ENCODE measurements at regions not wholly inside any gene's neighbourhood (a gene's known extent, or its start where the extent isn't known, plus 50 kb on each side); places are given as distances from the start of the nearest gene placed in this dataset.

DNA sequence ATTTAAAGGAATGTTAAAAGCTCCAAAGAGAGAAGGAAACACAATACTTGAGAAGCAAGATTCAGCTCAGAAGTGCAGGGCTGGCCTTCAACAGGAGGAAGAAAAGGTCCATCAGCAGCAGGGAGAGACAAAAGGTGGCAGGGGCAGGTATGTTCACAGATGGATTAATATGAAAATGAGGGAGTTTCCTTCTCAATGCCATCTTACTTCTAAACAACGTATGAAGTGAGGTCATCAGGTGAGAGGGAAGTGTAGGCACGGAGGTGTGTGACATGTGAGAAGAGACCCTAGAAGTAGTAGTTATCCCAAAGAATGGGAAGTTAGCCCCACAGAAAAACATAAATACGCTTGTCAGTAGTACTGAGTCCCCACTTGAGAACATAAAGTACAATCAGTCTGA lies 122.5 kb downstream of the CCER1 start:
- intact Hi-C loops (cut with DNase I) = no loop called here
- Histone ChIP-seq H3K4me1 (peaks cover 0 to 18% (median 5%) of the 10 kb centered on the region in 12 donors), H3K27me3 (no peaks in the 10 kb centered on the region), H3K27ac (no peak overlapping the region), H3K9me3 (no peaks in the 10 kb centered on the region), H3K4me3 (no peak overlapping the region), H3K36me3 (no peaks in the 10 kb centered on the region)
- ATAC-seq = no peak
- TF ChIP-seq POLR2A (IDR thresholded peaks at IDR 0.05) = no peak
- TF ChIP-seq, protein P1, sequence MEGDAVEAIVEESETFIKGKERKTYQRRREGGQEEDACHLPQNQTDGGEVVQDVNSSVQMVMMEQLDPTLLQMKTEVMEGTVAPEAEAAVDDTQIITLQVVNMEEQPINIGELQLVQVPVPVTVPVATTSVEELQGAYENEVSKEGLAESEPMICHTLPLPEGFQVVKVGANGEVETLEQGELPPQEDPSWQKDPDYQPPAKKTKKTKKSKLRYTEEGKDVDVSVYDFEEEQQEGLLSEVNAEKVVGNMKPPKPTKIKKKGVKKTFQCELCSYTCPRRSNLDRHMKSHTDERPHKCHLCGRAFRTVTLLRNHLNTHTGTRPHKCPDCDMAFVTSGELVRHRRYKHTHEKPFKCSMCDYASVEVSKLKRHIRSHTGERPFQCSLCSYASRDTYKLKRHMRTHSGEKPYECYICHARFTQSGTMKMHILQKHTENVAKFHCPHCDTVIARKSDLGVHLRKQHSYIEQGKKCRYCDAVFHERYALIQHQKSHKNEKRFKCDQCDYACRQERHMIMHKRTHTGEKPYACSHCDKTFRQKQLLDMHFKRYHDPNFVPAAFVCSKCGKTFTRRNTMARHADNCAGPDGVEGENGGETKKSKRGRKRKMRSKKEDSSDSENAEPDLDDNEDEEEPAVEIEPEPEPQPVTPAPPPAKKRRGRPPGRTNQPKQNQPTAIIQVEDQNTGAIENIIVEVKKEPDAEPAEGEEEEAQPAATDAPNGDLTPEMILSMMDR (IDR thresholded peaks at IDR 0.05) = no peak
- WGBS, 4 donors = 88 to 93% (median 91%) methylated on average over 3 of the region's 3 CpGs
- DNase-seq = no peak

DNA sequence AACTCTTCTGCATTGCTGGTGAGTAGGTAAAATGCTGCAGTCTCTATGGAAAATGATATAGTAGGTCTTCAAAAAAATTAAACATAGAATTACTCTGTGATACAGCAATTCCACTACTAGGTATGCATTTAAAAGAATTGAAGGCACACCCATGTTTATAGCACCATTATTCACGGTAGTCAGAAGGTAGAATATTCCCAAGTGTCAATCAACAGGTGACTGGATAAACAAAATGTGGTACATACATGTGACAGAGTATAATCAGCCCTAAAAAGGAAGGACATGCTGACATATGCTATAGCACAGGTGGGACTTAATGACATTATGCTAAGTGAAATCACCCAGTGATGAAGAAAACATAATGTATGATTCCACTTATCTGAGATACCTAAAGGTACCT lies 123.3 kb downstream of the CCER1 start:
- Histone ChIP-seq H3K36me3 (no peaks in the 10 kb centered on the region), H3K9me3 (no peaks in the 10 kb centered on the region), H3K27ac (no peak overlapping the region), H3K27me3 (no peaks in the 10 kb centered on the region), H3K4me3 (no peak overlapping the region), H3K4me1 (peaks cover 0 to 18% (median 5%) of the 10 kb centered on the region in 12 donors)
- WGBS, 4 donors = 88 to 93% (median 91%) methylated on average over 1 of the region's 1 CpG
- intact Hi-C loops (cut with DNase I) = no loop called here
- no peak for DNase-seq
- TF ChIP-seq, protein P1 (IDR thresholded peaks at IDR 0.05) = no peak
- TF ChIP-seq POLR2A (IDR thresholded peaks at IDR 0.05) = no peak
- ATAC-seq = no peak

DNA sequence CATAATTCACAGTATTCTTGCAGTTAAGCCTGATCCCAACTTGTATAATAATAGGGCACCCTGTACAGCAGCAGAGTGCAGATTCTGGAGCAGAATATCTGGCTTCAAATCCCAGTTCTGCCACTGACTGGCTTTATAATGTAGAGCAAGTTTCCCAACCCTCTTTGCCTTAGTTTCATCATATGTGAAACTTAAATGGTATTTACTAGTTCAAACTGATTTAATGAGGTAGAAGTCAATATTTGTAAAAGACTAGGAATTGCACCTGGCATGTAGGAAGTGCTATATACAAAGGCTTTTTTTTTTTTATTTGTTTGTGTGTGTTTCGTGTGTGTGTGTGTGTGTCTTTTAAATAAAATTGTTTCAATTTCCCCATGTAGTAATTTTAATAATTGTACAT lies 125.9 kb downstream of the CCER1 start:
- Histone ChIP-seq H3K9me3 (no peaks in the 10 kb centered on the region), H3K36me3 (no peaks in the 10 kb centered on the region), H3K4me1 (peaks cover 0 to 23% (median 4%) of the 10 kb centered on the region in 12 donors), H3K27me3 (no peaks in the 10 kb centered on the region), H3K27ac (no peak overlapping the region), H3K4me3 (no peak overlapping the region)
- TF ChIP-seq POLR2A (IDR thresholded peaks at IDR 0.05) = no peak
- TF ChIP-seq, protein P1 (IDR thresholded peaks at IDR 0.05) = no peak
- DNase-seq = no peak
- ATAC-seq = no peak
- 0 to 94% (median 92%) methylated on average over 1 of the region's 1 CpG for WGBS, 4 donors
- intact Hi-C loops (cut with DNase I) = no loop called here

DNA sequence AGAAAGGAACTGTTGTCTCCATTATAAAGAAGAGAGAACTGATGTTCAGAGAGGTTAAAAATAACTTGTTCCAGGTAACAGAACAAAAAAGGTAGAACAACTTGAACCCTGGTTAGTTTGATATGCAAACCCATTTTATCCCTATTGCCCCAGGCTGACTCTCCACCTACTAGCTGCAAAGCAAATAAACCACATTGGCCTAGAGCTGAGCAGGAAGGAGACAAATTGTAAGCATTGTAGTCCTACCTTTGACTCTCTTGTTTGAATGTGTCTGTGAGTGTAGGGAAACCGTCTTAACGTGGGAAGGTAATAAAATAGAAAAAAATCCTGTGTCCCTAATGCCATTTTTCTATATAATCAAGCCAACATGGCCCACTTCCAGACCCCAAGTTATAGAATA lies 126.4 kb downstream of the CCER1 start:
- H3K36me3 ChIP-seq = no peaks in the 10 kb centered on the region
- H3K4me1 ChIP-seq = peaks cover 0 to 23% (median 4%) of the 10 kb centered on the region in 12 donors
- no peak for TF ChIP-seq POLR2A (IDR thresholded peaks at IDR 0.05)
- TF ChIP-seq, protein P1 (IDR thresholded peaks at IDR 0.05) = no peak
- H3K27ac ChIP-seq = no peak overlapping the region
- WGBS, 4 donors = 42 to 92% (median 71%) methylated on average over 2 of the region's 2 CpGs
- H3K9me3 ChIP-seq = no peaks in the 10 kb centered on the region
- no peak overlapping the region for H3K4me3 ChIP-seq
- intact Hi-C loops (cut with DNase I) = no loop called here
- DNase-seq (no peak), ATAC-seq (no peak)
- H3K27me3 ChIP-seq = no peaks in the 10 kb centered on the region

Measured in heart left ventricle (tissue), 16 donors.